GM04503 (cell line): ENCODE measurements at regions not wholly inside any gene's neighbourhood (a gene's known extent, or its start where the extent isn't known, plus 50 kb on each side); places are given as distances from the start of the nearest gene placed in this dataset.

Source experiments
- DNase-seq: peaks from one replicate; pipeline ENCODE4 v3.0.0-alpha.2; 2012; ENCODE audit warnings: low read depth

GRCh38 chr12:61610143-61610542 lies 650.1 kb upstream of the USP15 start:
- no peak for DNase-seq

GRCh38 chr12:61629702-61630101 lies 630.5 kb upstream of the USP15 start:
- no peak for DNase-seq

GRCh38 chr12:61646639-61647038 lies 613.6 kb upstream of the USP15 start:
- DNase-seq, result no peak

DNA sequence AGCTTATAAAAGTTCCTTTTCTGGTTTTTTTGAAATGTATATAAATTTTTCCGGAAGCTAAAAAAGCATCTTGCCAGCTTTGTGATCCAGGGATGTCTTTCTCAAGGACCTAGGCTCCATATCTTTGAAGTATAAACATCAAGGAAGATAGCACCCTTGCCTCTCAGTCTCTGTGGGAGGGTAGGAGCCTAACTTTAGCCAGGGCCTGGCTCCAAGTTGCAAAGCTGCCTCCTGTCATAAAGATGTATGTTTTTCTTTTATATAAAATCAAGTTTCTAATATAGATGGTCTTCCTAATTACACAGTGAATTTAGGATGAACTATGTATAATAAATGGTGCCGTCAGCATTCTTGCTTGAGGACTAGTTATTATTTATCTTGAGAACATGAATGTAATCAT lies 612.6 kb upstream of the USP15 start:
- no peak for DNase-seq

GRCh38 chr12:61652265-61652664 lies 607.9 kb upstream of the USP15 start:
- DNase-seq, result no peak

- DNase-seq, result no peak
These were observed 605.5 kb upstream of the USP15 start for GRCh38 chr12:61654698-61655097.

- DNase-seq, result no peak
These were observed 605.0 kb upstream of the USP15 start for GRCh38 chr12:61655241-61655640.

GRCh38 chr12:61667676-61668075 lies 592.5 kb upstream of the USP15 start:
- DNase-seq, result no peak

- no peak for DNase-seq
These were observed 583.7 kb upstream of the USP15 start for GRCh38 chr12:61676520-61676919.

GRCh38 chr12:61687407-61687806 lies 572.8 kb upstream of the USP15 start:
- DNase-seq, result no peak

- DNase-seq, result no peak
These were observed 566.0 kb upstream of the USP15 start for GRCh38 chr12:61694214-61694613.

GRCh38 chr12:61701471-61701870 lies 558.7 kb upstream of the USP15 start:
- DNase-seq, result no peak

DNA sequence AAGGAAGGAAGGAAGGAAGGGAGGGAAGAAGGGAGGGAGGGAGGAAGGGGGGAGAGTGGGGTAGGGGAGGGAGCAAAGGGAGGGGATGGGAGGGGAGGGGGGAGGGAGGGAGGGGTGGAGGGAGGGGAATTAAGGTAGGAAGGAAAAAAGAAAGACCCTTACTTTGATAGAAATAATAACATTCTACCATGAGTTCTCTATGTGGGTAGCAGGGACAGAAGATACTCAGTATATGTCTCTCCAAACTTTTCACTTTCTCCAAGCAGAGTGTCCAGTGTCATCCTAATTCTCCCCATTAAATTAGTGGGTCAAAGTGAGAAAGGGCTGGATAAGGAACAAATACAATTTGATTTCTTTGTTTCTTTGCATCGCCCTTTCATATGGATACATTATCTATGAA lies 553.4 kb upstream of the USP15 start:
- DNase-seq, result no peak

DNA sequence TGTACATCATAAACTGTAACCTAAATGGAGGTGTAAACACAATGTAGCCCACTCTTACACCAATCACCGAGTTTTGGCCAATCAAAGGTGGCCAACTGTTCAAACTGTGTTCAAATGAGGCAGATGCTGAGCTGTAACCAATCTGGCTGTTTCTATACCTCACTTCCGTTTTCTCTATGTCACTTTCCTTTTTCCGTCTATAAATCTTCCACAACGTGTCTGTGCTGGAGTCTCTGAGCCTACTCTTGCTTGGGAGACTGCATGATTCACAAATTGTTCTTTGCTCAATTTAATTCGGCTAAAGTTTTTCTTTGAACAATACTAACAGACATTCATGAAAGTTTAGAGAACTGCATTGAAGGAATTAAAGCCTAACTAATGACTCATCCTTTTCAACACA lies 547.1 kb upstream of the USP15 start:
- no peak for DNase-seq

DNA sequence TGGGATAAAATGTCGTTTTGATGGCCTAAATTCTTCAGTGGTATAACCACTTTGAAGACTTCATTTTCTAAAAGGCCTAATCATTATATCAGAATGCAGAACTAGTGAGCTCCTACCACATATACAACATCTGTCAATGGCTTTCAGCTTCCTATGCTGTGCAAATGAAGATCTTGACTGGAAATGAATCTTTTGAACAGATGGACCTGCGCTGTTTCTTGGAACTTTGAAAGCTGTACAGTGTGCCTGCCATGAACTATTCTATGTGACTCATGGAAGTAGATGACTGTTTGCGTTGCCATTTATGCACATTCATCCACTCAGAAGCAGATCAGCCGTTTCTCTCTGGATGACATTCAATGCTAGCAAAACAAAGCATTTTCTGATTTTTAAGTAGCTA lies 542.2 kb upstream of the USP15 start:
- DNase-seq, result no peak

- DNase-seq, result no peak
These were observed 520.3 kb upstream of the USP15 start for GRCh38 chr12:61739925-61740324.

DNA sequence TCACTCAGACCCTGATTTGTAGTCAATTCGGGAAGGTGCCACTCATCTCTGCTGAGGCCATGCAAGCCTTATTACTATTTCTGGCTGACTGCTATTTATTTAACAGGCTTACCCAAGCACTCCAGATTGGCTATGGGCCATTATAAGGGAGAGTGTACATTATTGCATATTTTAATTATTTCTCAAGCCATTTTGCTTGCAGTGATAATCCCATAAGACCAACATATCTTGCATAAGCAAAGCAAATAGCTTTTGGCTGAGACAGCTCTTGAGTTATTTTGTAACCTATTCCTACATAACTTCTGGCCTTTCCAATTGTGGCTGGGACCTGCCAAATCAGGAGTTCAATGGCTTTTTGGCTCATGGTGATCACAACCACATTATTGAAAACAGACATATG lies 509.6 kb upstream of the USP15 start:
- DNase-seq, result no peak

DNA sequence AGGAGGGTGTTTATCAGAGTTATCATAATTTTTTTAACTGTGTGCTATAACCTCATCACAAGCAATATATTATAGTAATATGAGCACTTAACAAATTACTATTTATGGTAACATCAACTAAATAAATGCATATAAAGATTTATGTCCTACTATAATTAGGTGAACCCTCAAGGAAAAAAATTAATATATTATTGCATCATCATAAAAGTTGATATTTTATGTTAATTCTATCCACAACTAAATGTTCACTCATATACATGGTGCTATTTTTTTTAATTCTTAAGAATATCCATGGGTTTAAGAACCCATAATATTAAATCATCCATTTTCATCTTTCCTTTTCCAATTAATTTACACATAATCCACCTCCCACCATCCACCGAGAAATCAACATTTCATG lies 506.0 kb upstream of the USP15 start:
- DNase-seq, result no peak

GRCh38 chr12:61757831-61758505 lies 502.2 kb upstream of the USP15 start:
- DNase-seq, result no peak

DNA sequence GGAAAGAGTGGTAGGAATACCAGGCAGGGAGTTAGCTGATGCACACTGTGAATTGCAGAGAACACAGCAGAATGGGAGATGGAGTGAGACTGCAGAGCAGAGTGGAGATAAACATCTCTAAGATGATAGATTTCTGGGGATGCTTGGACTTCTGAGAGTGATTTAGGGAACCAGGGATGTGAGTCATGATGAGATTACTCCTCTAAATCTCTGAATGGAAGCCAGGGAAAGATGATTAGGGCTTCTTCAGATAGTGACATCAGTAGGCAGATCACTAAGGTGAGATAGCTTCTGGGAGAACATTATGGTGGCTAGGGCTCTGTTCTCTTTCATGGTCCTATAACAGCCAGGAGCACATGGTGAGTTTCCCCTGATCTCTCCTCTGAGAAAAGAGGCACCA lies 501.5 kb upstream of the USP15 start:
- no peak for DNase-seq

DNA sequence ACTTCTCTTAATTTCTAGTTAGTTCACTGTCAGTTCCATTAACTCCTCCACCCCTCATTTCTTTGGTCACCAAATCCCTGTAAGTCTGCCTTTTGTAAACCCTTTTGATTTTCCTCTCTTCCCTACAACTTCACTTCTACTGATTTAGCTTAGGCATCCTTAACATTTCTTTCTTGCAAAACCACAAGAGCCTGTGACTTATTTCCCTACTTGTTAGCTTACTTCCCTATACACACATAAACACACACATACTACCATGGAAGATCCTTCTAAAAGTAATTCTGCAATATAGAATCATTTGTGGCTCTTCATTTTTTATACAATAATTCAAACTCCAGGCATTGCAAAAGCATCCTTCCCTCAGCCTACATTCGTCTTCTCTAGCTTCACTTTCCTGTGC lies 494.3 kb upstream of the USP15 start:
- no peak for DNase-seq

- DNase-seq, result no peak
These were observed 479.8 kb upstream of the USP15 start for GRCh38 chr12:61780435-61780834.

GRCh38 chr12:61781021-61781581 lies 479.1 kb upstream of the USP15 start:
- no peak for DNase-seq

DNA sequence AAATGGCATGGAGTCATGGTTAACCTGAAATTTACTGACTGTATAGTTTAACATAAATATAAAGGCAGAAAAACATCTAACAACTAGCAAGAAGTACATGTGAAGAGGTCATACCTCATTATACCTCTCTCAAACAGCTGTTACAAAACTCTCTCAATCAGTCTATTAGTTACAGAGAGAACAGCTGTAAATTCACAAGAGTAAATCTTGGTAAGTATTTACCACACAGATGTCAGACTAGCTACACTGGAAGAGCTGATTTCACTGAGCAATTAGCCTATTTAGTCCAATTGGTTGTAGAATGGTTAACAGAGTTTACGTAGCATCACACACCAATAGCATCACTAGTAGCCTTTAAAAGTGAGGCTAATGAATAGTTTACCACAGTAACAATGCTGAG lies 463.4 kb upstream of the USP15 start:
- DNase-seq, result no peak
